ENCODE measurements at regions not wholly inside any gene's neighbourhood (a gene's known extent, or its start where the extent isn't known, plus 50 kb on each side); places are given as distances from the start of the nearest gene placed in this dataset.

DNA sequence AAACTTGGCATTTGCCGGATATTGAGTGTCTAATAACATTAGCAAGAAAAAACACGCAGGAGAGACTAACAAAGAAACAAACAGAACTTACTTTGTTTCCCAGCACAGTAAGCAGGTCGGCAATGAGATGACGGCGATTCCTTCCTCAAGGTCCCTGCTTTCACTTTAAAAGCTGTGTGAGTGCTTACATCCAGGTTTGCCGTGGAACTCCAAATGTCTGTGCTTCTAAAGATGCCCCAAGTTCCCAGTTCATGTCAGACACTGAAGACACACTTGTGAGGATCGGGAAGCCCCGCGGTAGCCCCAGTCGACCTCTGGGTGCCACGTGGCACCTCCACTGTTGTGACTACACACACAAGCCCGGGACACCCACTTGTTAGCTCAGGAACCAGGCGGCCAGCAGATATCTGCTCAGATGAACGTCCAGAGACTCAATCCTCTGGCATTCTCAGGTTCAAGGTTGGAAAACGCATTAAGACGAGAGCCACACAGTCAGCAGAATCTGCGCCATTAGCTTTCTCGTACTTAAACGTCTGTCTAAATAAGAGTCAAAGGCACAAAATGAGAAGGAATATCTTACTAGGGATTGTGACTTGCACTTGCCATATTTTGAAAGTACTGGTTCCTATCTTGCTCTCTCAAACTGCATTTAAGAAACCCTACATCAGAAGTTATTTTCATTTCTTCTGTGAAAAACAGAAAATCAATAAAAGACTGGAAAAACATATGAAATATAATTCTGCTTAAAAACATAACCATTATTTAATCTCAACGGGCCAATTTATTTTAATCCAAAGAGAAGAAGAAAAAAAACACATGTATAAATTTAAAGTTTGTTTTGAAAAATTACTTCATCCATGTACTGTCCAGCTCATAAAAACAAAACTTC is 207.6 kb upstream of the KLF14 start:
- TF ChIP-seq, protein P1, sequence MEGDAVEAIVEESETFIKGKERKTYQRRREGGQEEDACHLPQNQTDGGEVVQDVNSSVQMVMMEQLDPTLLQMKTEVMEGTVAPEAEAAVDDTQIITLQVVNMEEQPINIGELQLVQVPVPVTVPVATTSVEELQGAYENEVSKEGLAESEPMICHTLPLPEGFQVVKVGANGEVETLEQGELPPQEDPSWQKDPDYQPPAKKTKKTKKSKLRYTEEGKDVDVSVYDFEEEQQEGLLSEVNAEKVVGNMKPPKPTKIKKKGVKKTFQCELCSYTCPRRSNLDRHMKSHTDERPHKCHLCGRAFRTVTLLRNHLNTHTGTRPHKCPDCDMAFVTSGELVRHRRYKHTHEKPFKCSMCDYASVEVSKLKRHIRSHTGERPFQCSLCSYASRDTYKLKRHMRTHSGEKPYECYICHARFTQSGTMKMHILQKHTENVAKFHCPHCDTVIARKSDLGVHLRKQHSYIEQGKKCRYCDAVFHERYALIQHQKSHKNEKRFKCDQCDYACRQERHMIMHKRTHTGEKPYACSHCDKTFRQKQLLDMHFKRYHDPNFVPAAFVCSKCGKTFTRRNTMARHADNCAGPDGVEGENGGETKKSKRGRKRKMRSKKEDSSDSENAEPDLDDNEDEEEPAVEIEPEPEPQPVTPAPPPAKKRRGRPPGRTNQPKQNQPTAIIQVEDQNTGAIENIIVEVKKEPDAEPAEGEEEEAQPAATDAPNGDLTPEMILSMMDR (IDR thresholded peaks at IDR 0.05), result no peak
- peak; percentile 69 for TF ChIP-seq POLR2A (IDR thresholded peaks at IDR 0.05)
